HepG2 (cell line): ENCODE measurements at regions not wholly inside any gene's neighbourhood (a gene's known extent, or its start where the extent isn't known, plus 50 kb on each side); places are given as distances from the start of the nearest gene placed in this dataset.

ENCODE experiments used
- ATAC-seq: fragments of 200-7000 bp; cut with Tn5 transposase; 3 replicates; pipeline ENCODE4 v1.9.1; 2020; ENCODE audit warnings: mild to moderate bottlenecking, moderate library complexity
- BruUV-seq: library from RNA; stranded (reverse); fragments of 400-500 nt; replicated peaks from 2 replicates; lab custom pipeline; 2021; lab: Mats Ljungman, UMichigan
- CTCF ChIA-PET: fragments of 300-600 bp; formaldehyde crosslinking; extraction: SDS; loops from one replicate; lab custom pipeline; 2021; ENCODE audit warnings: low total read pairs, inconsistent platforms, low intra/inter-chr PET ratio; lab: Yijun Ruan, JAX
- POLR2A ChIA-PET: fragments of 350-600 bp; sonication (Branson Sonifier 250); formaldehyde crosslinking; loops from one replicate; lab custom pipeline; 2020; ENCODE audit warnings: antibody characterized with exemption, inconsistent platforms; lab: Yijun Ruan, JAX
- DNase-seq: peaks from one replicate; pipeline ENCODE4 v3.0.0-alpha.2; 2015; ENCODE audit warnings: low spot score
- FAIRE-seq: peaks from 3 replicates; lab custom pipeline; 2011; peaks lifted over from hg19 to GRCh38; lab: Jason Lieb, UNC
- H2AFZ ChIP-seq: one replicate; pipeline ENCODE4 v1.6.1; 2011; ENCODE audit warnings: low read length, inconsistent platforms
- H3K27ac ChIP-seq: fragments of 300-600 bp; 3 replicates; pipeline ENCODE4 v1.8.0; 2011; ENCODE audit warnings: mixed run types, mild to moderate bottlenecking, mixed read lengths, low read length, inconsistent platforms; ENCODE audit not compliant: insufficient read depth; ENCODE audit errors: extremely low read length
- H3K27me3 ChIP-seq, 2 experiments: fragments of 200-600 bp in 1 of 2; 2 replicates in 1 of 2; 3 replicates in 1 of 2; pipeline versions ENCODE4 v1.6.0 to v1.8.0; 2011; ENCODE audit warnings: low read length in 2 of 2, mild to moderate bottlenecking in 2 of 2, moderate library complexity in 2 of 2, inconsistent platforms in 1 of 2; ENCODE audit not compliant: insufficient read depth in 2 of 2, control insufficient read depth in 1 of 2
- H3K36me3 ChIP-seq, 2 experiments: fragments of 200-600 bp in 1 of 2; replicated peaks in 1 of 2; 2 replicates in 1 of 2; 3 replicates in 1 of 2; pipeline versions ENCODE4 v1.5.1 to v1.8.0; 2011; ENCODE audit warnings: low read length in 2 of 2, inconsistent platforms in 1 of 2; ENCODE audit not compliant: insufficient read depth in 2 of 2, control insufficient read depth in 1 of 2
- H3K4me1 ChIP-seq: 2 replicates; pipeline ENCODE4 v1.5.1; 2012; ENCODE audit warnings: low read length, inconsistent platforms; ENCODE audit not compliant: insufficient read depth
- H3K4me2 ChIP-seq: 2 replicates; pipeline ENCODE4 v1.6.0; 2011; ENCODE audit warnings: low read depth, low read length, inconsistent platforms
- H3K4me3 ChIP-seq, 3 experiments: fragments of 200-600 bp in 1 of 3; sonication (generic), shearing (Covaris generic) in 1 of 3; replicated peaks in 1 of 3; 2 replicates each; pipeline ENCODE4 v1.5.1; 2011 to 2016; ENCODE audit warnings: low read length in 3 of 3, inconsistent platforms in 2 of 3, low read depth in 2 of 3, mild to moderate bottlenecking in 2 of 3, control low read depth in 1 of 3, mixed read lengths in 1 of 3; ENCODE audit not compliant: insufficient read depth in 1 of 3
- H3K79me2 ChIP-seq: one replicate; pipeline ENCODE4 v1.6.1; 2011; ENCODE audit warnings: low read length, inconsistent platforms; ENCODE audit not compliant: insufficient read depth
- H3K9ac ChIP-seq: 2 replicates; pipeline ENCODE4 v1.6.0; 2011; ENCODE audit warnings: mild to moderate bottlenecking, low read depth, low read length, inconsistent platforms; ENCODE audit not compliant: insufficient read depth
- H3K9me3 ChIP-seq: 2 replicates; pipeline ENCODE4 v1.5.1; 2012; ENCODE audit warnings: mild to moderate bottlenecking, low read length
- H4K20me1 ChIP-seq: 2 replicates; pipeline ENCODE4 v1.6.0; 2011; ENCODE audit warnings: inconsistent platforms, mild to moderate bottlenecking, low read length, moderate library complexity; ENCODE audit not compliant: insufficient read depth
- CREB1 ChIP-seq, 2 experiments: fragments of 450-650 bp in 1 of 2; IDR thresholded peaks; 2 replicates each; pipeline ENCODE4 v1.6.1; 2016 to 2017; ENCODE audit warnings: control low read depth in 1 of 2, mild to moderate bottlenecking in 1 of 2, missing compliant biosample characterization in 1 of 2, missing genetic modification characterization in 1 of 2
- EEA1 ChIP-seq: sonication (generic); formaldehyde crosslinking; IDR thresholded peaks from 2 replicates; pipeline ENCODE4 v1.5.1; 2020; ENCODE audit warnings: mild to moderate bottlenecking, missing genetic modification reagents, borderline replicate concordance
- NR2F2 ChIP-seq: IDR thresholded peaks from 2 replicates; pipeline ENCODE4 v1.6.1; 2012; ENCODE audit warnings: low read depth, inconsistent platforms, borderline replicate concordance
- ZNF263 ChIP-seq: sonication (generic); formaldehyde crosslinking; IDR thresholded peaks from 2 replicates; pipeline ENCODE4 v1.4.0; 2020; ENCODE audit warnings: missing genetic modification reagents
- ZNF354B ChIP-seq: sonication (generic); formaldehyde crosslinking; IDR thresholded peaks from 2 replicates; pipeline ENCODE4 v1.8.0; 2022; ENCODE audit warnings: mild to moderate bottlenecking, missing genetic modification reagents
- WGBS: methylation state at CpG from one replicate; pipeline ENCODE4 v1.1.6; 2017; ENCODE audit warnings: low lambda C conversion rate; 5-methylcytosine and 5-hydroxymethylcytosine counted together
- in situ Hi-C: cut with HindIII; loops from 2 replicates; pipeline ENCODE4 v1.10.0; 2017; ENCODE audit warnings: low pct_unique_long_range_greater_than_20kb; ENCODE audit not compliant: extremely low pct_ligation_motif_present
- intact Hi-C: fragments of 100-400 bp; cut with micrococcal nuclease; formaldehyde crosslinking; loops from one replicate; pipeline ENCODE4 v1.10.0; 2022; ENCODE audit not compliant: unreplicated experiment
- TF ChIP-seq, protein P1 (sequence below): sonication (generic); formaldehyde crosslinking; IDR thresholded peaks from 2 replicates; pipeline ENCODE4 v1.5.1; 2020; ENCODE audit warnings: mild to moderate bottlenecking, missing genetic modification reagents
- TF ChIP-seq, protein P2 (sequence below): sonication (generic); formaldehyde crosslinking; IDR thresholded peaks from 2 replicates; pipeline ENCODE4 v1.4.0; 2020; ENCODE audit warnings: mild to moderate bottlenecking, missing genetic modification reagents

DNA sequence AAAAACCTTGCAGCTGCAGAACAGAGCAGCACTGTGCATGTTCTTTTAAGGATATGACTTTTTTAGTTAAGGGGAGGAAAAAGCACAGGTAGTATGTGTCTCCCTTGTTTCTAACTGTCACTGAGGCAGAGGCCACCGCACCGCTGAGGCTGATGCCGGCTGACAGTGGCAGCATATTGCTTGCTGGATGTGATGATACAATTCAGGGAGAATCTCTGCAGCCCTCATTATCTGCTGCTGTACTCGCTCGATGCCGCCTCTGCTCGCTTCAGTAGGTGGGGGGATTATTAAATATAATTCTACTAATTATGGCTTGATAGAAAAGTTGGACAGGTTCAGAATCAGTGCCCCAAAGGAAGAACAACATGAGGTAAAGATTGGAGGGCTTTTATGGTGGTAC lies 378.8 kb upstream of the NOCT start (continued):
- TF ChIP-seq, protein P1, sequence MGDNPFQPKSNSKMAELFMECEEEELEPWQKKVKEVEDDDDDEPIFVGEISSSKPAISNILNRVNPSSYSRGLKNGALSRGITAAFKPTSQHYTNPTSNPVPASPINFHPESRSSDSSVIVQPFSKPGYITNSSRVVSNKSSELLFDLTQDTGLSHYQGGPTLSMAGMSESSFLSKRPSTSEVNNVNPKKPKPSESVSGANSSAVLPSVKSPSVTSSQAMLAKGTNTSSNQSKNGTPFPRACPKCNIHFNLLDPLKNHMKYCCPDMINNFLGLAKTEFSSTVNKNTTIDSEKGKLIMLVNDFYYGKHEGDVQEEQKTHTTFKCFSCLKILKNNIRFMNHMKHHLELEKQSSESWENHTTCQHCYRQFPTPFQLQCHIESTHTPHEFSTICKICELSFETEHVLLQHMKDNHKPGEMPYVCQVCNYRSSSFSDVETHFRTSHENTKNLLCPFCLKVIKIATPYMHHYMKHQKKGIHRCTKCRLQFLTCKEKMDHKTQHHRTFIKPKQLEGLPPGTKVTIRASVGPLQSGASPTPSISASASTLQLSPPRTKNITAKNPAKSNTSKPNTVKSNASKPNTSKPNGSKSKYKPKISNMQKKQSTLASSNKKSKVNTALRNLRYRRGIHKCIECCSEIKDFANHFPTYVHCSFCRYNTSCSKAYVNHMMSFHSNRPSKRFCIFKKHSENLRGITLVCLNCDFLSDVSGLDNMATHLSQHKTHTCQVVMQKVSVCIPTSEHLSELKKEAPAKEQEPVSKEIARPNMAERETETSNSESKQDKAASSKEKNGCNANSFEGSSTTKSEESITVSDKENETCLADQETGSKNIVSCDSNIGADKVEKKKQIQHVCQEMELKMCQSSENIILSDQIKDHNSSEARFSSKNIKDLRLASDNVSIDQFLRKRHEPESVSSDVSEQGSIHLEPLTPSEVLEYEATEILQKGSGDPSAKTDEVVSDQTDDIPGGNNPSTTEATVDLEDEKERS, result no peak
- no peak for TF ChIP-seq ZNF354B (CRISPR knock-in tag)
- TF ChIP-seq ZNF263 (CRISPR knock-in tag), result no peak
- no peak for TF ChIP-seq NR2F2

GRCh38 chr4:138634915-138635314 lies 380.7 kb upstream of the NOCT start:
- DNase-seq (no peak), ATAC-seq (no peak), FAIRE-seq (no peak)
- Histone ChIP-seq H2AFZ (no peak overlapping the region), H3K27ac (no peak overlapping the region), H3K27me3 (peaks cover 0 to 11% of the 10 kb centered on the region in 2 experiments; a peak in 1 of 5 replicates), H3K9ac (no peak overlapping the region), H3K4me3 (no peak overlapping the region), H3K4me1 (no peaks in the 10 kb centered on the region), H3K36me3 (no peaks in the 10 kb centered on the region), H3K79me2 (no peaks in the 10 kb centered on the region), H3K9me3 (no peaks in the 10 kb centered on the region), H4K20me1 (no peaks in the 10 kb centered on the region), H3K4me2 (no peak overlapping the region)
- BruUV-seq, result no TSS peak
- in situ Hi-C loops (no loop called here), intact Hi-C loops (no loop called here)
- ChIA-PET CTCF (no interaction called here), POLR2A (no interaction called here)
- TF ChIP-seq, protein P2, sequence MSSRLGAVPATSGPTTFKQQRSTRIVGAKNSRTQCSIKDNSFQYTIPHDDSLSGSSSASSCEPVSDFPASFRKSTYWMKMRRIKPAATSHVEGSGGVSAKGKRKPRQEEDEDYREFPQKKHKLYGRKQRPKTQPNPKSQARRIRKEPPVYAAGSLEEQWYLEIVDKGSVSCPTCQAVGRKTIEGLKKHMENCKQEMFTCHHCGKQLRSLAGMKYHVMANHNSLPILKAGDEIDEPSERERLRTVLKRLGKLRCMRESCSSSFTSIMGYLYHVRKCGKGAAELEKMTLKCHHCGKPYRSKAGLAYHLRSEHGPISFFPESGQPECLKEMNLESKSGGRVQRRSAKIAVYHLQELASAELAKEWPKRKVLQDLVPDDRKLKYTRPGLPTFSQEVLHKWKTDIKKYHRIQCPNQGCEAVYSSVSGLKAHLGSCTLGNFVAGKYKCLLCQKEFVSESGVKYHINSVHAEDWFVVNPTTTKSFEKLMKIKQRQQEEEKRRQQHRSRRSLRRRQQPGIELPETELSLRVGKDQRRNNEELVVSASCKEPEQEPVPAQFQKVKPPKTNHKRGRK (CRISPR knock-in tag), result no peak
- TF ChIP-seq EEA1 (CRISPR knock-in tag) (no peak), CREB1 (IDR thresholded peaks at IDR 0.05) (0 out of 2 replicates have a peak, but pooled peaks have one; percentile 15), CREB1 (CRISPR knock-in tag; IDR thresholded peaks at IDR 0.05) (no peak)
- WGBS, result 0% methylated on average over 2 of the region's 2 CpGs
